ENCODE measurements at regions not wholly inside any gene's neighbourhood (a gene's known extent, or its start where the extent isn't known, plus 50 kb on each side); places are given as distances from the start of the nearest gene placed in this dataset.

DNA sequence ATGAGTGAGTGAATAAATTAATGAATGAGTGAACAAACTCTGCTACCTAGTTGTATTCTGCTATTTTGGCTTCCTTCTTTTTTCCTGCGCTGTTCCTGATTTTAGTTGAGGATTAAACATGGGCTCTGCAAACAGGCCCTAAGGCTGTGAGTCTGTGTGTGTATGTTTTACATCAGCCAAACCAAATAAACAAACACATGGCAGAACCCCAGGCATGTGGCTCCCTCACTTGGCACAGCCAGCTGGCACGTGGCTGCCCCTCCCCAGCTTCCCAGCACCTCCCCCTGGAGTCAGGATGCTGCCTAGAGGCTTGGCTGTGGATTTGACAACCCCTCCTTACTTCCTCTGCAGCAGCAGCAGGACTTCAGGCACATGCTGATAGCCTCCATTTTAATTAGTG is 593.2 kb downstream of the INSC start:
- no TSS peak for BruUV-seq (replicated peaks)
- CTCF ChIA-PET, result no interaction called here
- Histone ChIP-seq H3K27ac (ENCODE audit: low read depth, low read length, poor library complexity, severe bottlenecking) (no peak overlapping the region), H3K27me3 (replicated peaks; ENCODE audit: insufficient read depth, low read depth, low read length, poor library complexity) (no peaks in the 10 kb centered on the region), H3K4me1 (ENCODE audit: insufficient read depth, low read length, poor library complexity, severe bottlenecking) (no peaks in the 10 kb centered on the region), H3K36me3 (ENCODE audit: insufficient read depth, low read length, poor library complexity, severe bottlenecking) (no peaks in the 10 kb centered on the region), H3K9me3 (ENCODE audit: low read depth, low read length, poor library complexity, severe bottlenecking) (no peaks in the 10 kb centered on the region), H3K4me3 (ENCODE audit: low read depth, low read length, poor library complexity, severe bottlenecking) (no peak overlapping the region)
- intact Hi-C loops (cut with micrococcal nuclease; ENCODE audit: unreplicated experiment), result no loop called here
- no peak for TF ChIP-seq EZH2 (IDR thresholded peaks at IDR 0.05; ENCODE audit: borderline replicate concordance, low read depth, low read length, poor library complexity, severe bottlenecking)
- TF ChIP-seq, protein P1, sequence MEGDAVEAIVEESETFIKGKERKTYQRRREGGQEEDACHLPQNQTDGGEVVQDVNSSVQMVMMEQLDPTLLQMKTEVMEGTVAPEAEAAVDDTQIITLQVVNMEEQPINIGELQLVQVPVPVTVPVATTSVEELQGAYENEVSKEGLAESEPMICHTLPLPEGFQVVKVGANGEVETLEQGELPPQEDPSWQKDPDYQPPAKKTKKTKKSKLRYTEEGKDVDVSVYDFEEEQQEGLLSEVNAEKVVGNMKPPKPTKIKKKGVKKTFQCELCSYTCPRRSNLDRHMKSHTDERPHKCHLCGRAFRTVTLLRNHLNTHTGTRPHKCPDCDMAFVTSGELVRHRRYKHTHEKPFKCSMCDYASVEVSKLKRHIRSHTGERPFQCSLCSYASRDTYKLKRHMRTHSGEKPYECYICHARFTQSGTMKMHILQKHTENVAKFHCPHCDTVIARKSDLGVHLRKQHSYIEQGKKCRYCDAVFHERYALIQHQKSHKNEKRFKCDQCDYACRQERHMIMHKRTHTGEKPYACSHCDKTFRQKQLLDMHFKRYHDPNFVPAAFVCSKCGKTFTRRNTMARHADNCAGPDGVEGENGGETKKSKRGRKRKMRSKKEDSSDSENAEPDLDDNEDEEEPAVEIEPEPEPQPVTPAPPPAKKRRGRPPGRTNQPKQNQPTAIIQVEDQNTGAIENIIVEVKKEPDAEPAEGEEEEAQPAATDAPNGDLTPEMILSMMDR (conservative IDR thresholded peaks at IDR 0.05; ENCODE audit: low read depth, low read length), result no peak
- POLR2A ChIA-PET (ENCODE audit: low non-redundant PET), result no interaction called here
- peak; percentile 3 for DNase-seq (ENCODE audit: low spot score)

DNA sequence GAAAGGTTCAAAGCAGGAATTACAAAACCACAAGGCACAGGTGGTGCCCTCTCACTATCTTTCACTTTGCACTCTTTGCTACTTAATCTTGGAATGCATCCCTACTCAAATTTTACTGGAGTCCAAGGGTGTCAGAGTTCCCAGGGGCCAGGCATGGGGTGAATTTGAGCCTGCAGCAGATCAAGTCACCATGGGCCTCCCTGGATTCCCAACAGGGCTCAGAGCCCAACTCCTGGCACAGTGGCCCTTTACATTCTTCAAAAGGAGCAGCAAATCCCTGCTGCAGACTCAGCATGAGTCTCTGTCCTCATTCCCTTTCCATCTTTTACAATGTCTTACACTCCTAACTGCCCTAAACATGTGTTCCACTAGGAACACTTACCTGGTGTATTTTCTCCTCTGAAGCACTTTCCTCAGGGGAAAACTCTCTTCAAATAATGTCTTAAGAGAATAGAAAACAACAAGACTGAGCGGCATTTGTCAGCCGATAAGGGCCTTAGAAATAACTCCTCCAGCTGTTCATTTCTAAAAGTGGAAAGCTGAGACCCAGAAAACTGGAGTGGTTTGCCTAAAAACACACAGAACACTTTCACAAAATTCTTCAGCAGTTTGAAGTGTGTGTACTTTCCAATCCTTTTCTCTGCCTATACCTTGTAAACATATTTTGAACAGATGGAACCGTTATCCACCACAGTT is 596.0 kb downstream of the INSC start:
- Histone ChIP-seq H3K9me3 (ENCODE audit: low read depth, low read length, poor library complexity, severe bottlenecking) (no peaks in the 10 kb centered on the region), H3K27me3 (replicated peaks; ENCODE audit: insufficient read depth, low read depth, low read length, poor library complexity) (no peaks in the 10 kb centered on the region), H3K36me3 (ENCODE audit: insufficient read depth, low read length, poor library complexity, severe bottlenecking) (no peaks in the 10 kb centered on the region), H3K27ac (ENCODE audit: low read depth, low read length, poor library complexity, severe bottlenecking) (no peak overlapping the region), H3K4me3 (ENCODE audit: low read depth, low read length, poor library complexity, severe bottlenecking) (no peak overlapping the region), H3K4me1 (ENCODE audit: insufficient read depth, low read length, poor library complexity, severe bottlenecking) (no peaks in the 10 kb centered on the region)
- intact Hi-C loops (cut with micrococcal nuclease; ENCODE audit: unreplicated experiment), result no loop called here
- ChIA-PET CTCF (no interaction called here), POLR2A (ENCODE audit: low non-redundant PET) (no interaction called here)
- no TSS peak for BruUV-seq (replicated peaks)
- DNase-seq (ENCODE audit: low spot score), result no peak
- TF ChIP-seq EZH2 (IDR thresholded peaks at IDR 0.05; ENCODE audit: borderline replicate concordance, low read depth, low read length, poor library complexity, severe bottlenecking), result no peak
- TF ChIP-seq, protein P1 (conservative IDR thresholded peaks at IDR 0.05; ENCODE audit: low read depth, low read length), result no peak

DNA sequence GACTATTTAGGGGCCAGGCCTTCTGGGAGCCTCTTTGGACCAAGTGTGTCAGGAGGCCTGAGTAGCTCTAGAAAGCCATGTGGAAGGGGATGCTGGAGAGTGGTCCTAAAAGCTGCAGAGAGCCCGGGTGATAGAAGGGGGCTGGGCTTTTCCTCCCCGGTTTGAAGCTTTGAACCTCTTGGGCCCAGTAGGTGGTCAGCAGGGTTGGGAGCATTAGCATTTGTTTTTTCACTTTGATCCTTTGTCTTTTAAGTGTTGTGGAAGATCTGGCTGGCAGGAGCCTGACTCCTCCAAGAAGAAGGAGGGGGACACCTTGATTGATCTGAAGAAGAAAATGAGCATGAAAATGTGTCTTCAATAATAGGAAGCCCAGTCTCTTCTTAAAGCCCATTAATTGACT is 596.6 kb downstream of the INSC start:
- no peaks in the 10 kb centered on the region for H3K27me3 ChIP-seq (replicated peaks; ENCODE audit: insufficient read depth, low read depth, low read length, poor library complexity)
- H3K27ac ChIP-seq (ENCODE audit: low read depth, low read length, poor library complexity, severe bottlenecking), result no peak overlapping the region
- H3K4me1 ChIP-seq (ENCODE audit: insufficient read depth, low read length, poor library complexity, severe bottlenecking), result no peaks in the 10 kb centered on the region
- no peak for TF ChIP-seq EZH2 (IDR thresholded peaks at IDR 0.05; ENCODE audit: borderline replicate concordance, low read depth, low read length, poor library complexity, severe bottlenecking)
- TF ChIP-seq, protein P1 (conservative IDR thresholded peaks at IDR 0.05; ENCODE audit: low read depth, low read length), result no peak
- ChIA-PET CTCF (no interaction called here), POLR2A (ENCODE audit: low non-redundant PET) (no interaction called here)
- no peak for DNase-seq (ENCODE audit: low spot score)
- no TSS peak for BruUV-seq (replicated peaks)
- H3K9me3 ChIP-seq (ENCODE audit: low read depth, low read length, poor library complexity, severe bottlenecking), result no peaks in the 10 kb centered on the region
- intact Hi-C loops (cut with micrococcal nuclease; ENCODE audit: unreplicated experiment), result no loop called here
- H3K4me3 ChIP-seq (ENCODE audit: low read depth, low read length, poor library complexity, severe bottlenecking), result no peak overlapping the region
- H3K36me3 ChIP-seq (ENCODE audit: insufficient read depth, low read length, poor library complexity, severe bottlenecking), result no peaks in the 10 kb centered on the region
